SK-N-MC (cell line): ENCODE measurements at regions not wholly inside any gene's neighbourhood (a gene's known extent, or its start where the extent isn't known, plus 50 kb on each side); places are given as distances from the start of the nearest gene placed in this dataset.

Source experiments
- EZH2 ChIP-seq: fragments of 200-600 bp; sonication (generic); IDR thresholded peaks from one replicate; pipeline ENCODE4 v1.6.1; 2017; ENCODE audit warnings: antibody characterized with exemption
- POLR2AphosphoS5 ChIP-seq: IDR thresholded peaks from 2 replicates; pipeline ENCODE4 v1.6.1; 2012; ENCODE audit warnings: mild to moderate bottlenecking, low read depth, low read length, borderline replicate concordance

DNA sequence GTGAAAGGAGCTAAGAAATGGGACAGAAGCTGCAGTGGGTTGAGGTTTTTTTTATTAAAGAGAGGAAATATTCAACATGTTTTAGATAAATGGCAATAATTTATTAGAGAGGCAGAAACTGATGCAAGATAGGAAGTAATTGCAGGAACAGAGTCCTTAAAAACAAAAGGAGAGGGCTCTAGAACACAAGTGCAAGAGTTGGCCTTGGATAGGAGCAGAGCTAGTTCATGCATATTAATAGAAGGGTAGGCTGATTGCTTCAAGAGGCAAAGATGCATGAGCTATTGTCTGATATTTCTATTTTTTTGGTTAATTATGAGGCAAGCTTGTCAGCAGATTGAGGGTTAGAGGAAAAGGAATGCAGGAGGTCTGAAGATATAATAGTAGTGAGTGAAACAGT, 91.0 kb upstream of the GPRIN3 start:
- no peak for TF ChIP-seq EZH2
- no peak for TF ChIP-seq POLR2AphosphoS5
